ENCODE measurements at regions not wholly inside any gene's neighbourhood (a gene's known extent, or its start where the extent isn't known, plus 50 kb on each side); places are given as distances from the start of the nearest gene placed in this dataset.
"Not testable (repeated sequence)": the region's sequence is repeated elsewhere in the genome, so short reads cannot be mapped to it uniquely, and the experiment has no call there.

DNA sequence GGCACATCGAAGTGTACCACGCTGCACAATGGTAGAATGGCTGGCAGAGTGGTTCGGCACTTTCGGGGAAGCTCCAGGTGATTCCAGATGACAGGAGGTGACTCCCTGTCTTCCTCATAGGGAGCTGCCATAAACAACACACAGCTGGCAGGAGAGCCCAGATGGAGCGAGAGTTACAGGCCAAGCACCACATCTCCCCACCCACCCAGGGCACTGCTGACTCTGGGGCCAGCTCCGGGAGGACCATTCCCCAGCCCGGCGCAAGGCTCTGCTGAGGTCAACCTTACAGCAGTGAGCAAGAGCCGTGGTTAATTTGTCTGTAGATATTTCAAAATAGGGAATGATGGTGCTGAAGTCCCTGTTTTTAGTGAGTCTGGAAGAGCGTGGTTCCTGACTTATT is 78.8 kb upstream of the HMGXB4 start:
- Mint-ChIP-seq H3K4me3 (ENCODE audit: unreplicated experiment) (no peak overlapping the region), H3K36me3 (ENCODE audit: unreplicated experiment) (peaks cover 19% of the 10 kb centered on the region), H3K27ac (ENCODE audit: unreplicated experiment) (no peak overlapping the region), H3K4me1 (ENCODE audit: low read depth, unreplicated experiment) (no peaks in the 10 kb centered on the region), H3K27me3 (ENCODE audit: unreplicated experiment) (peaks cover 2% of the 10 kb centered on the region), H3K9me3 (ENCODE audit: unreplicated experiment) (no peaks in the 10 kb centered on the region)
- TF ChIP-seq, protein P1, sequence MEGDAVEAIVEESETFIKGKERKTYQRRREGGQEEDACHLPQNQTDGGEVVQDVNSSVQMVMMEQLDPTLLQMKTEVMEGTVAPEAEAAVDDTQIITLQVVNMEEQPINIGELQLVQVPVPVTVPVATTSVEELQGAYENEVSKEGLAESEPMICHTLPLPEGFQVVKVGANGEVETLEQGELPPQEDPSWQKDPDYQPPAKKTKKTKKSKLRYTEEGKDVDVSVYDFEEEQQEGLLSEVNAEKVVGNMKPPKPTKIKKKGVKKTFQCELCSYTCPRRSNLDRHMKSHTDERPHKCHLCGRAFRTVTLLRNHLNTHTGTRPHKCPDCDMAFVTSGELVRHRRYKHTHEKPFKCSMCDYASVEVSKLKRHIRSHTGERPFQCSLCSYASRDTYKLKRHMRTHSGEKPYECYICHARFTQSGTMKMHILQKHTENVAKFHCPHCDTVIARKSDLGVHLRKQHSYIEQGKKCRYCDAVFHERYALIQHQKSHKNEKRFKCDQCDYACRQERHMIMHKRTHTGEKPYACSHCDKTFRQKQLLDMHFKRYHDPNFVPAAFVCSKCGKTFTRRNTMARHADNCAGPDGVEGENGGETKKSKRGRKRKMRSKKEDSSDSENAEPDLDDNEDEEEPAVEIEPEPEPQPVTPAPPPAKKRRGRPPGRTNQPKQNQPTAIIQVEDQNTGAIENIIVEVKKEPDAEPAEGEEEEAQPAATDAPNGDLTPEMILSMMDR (IDR thresholded peaks at IDR 0.05; ENCODE audit: partially characterized antibody, unreplicated experiment) = no peak
- DNase-seq = no peak

DNA sequence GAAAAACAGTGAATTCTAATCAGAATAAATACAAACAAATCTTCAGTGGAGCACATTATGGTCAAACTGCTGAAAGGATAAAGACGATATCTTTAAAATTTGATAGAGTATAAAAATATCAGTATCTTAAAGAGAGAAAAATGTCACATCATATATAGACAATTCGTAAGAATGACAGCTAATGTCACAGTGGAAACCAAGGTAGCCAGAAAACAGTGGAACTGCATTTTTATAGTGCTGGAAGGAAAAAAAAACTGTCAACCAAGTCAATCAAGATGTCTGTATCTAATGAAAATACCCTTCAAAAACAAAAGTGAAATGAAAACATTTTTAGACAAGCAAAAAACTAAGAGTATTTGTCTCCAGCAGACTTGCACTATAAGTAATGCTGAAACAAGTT is 73.4 kb upstream of the HMGXB4 start:
- Mint-ChIP-seq H3K4me3 (ENCODE audit: unreplicated experiment) (no peak overlapping the region), H3K9me3 (ENCODE audit: unreplicated experiment) (no peaks in the 10 kb centered on the region), H3K27me3 (ENCODE audit: unreplicated experiment) (no peaks in the 10 kb centered on the region), H3K36me3 (ENCODE audit: unreplicated experiment) (peaks cover under 1% of the 10 kb centered on the region), H3K27ac (ENCODE audit: unreplicated experiment) (no peak overlapping the region), H3K4me1 (ENCODE audit: low read depth, unreplicated experiment) (no peaks in the 10 kb centered on the region)
- TF ChIP-seq, protein P1 (IDR thresholded peaks at IDR 0.05; ENCODE audit: partially characterized antibody, unreplicated experiment) = no peak
- no peak for DNase-seq

DNA sequence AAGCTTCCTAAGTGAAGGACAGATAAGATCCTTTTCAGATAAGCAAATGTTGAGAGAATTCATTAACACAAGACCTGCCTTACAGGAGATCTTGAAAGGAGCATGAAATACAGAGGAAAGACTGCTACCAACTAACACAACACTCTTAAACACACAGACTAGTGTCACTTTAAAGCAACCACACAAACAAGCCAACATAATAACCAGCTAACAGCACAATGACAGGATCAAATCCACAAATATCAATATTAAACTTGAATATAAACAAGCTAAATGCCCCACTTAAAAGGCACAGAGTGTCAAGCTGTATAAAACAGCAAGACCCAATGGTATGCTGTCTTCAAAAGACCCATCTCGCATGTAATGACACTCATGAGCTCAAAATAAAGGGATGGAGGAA is 70.8 kb upstream of the HMGXB4 start:
- peaks cover 17% of the 10 kb centered on the region for H3K36me3 Mint-ChIP-seq (ENCODE audit: unreplicated experiment)
- DNase-seq = no peak
- no peak overlapping the region for H3K27ac Mint-ChIP-seq (ENCODE audit: unreplicated experiment)
- TF ChIP-seq, protein P1 (IDR thresholded peaks at IDR 0.05; ENCODE audit: partially characterized antibody, unreplicated experiment) = no peak
- H3K9me3 Mint-ChIP-seq (ENCODE audit: unreplicated experiment) = peaks cover 10% of the 10 kb centered on the region
- no peaks in the 10 kb centered on the region for H3K27me3 Mint-ChIP-seq (ENCODE audit: unreplicated experiment)
- no peak overlapping the region for H3K4me3 Mint-ChIP-seq (ENCODE audit: unreplicated experiment)
- no peaks in the 10 kb centered on the region for H3K4me1 Mint-ChIP-seq (ENCODE audit: low read depth, unreplicated experiment)

DNA sequence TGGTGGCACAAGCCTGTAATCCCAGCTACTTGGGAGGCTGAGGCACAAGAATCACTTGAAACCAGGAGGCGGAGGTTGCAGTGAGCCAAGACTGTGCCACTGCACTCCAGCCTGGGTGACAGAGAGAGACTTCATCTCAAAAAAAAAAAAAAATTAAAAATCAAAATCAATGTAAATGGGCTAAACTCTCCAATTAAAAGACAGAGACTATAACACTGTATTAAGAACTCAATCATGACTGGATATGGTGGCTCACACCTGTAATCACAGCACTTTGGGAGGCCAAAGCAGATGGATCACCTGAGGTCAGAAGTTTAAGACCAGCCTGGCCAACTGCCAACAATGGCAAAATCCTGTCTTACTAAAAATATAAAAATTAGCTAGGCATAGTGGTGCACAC is 68.4 kb upstream of the HMGXB4 start:
- not testable (repeated sequence) for H3K4me1 Mint-ChIP-seq (ENCODE audit: low read depth, unreplicated experiment); DNase-seq; H3K27me3 Mint-ChIP-seq (ENCODE audit: unreplicated experiment); H3K27ac Mint-ChIP-seq (ENCODE audit: unreplicated experiment); H3K4me3 Mint-ChIP-seq (ENCODE audit: unreplicated experiment)
- H3K36me3 Mint-ChIP-seq (ENCODE audit: unreplicated experiment) = peaks cover 17% of the 10 kb centered on the region
- peaks cover 10% of the 10 kb centered on the region for H3K9me3 Mint-ChIP-seq (ENCODE audit: unreplicated experiment)

DNA sequence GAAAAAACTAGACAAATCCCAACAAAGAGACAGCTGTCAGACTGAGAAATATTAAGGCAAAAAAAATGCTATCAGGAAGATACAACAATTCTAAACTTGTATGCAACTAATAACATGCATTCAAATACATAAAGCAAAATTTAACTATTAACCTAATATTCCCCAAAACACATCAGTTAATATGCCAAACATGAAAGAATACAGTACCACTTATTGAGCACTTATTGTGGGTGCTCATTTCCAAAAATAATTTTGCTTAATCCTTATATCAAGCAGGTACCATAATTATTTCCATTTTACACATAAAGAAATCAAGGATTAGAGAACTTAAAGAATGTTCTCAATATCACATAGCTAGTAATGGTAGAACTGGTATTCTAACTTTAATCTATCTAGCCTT is 67.7 kb upstream of the HMGXB4 start:
- Mint-ChIP-seq H3K27ac (ENCODE audit: unreplicated experiment) (no peak overlapping the region), H3K4me1 (ENCODE audit: low read depth, unreplicated experiment) (no peaks in the 10 kb centered on the region), H3K27me3 (ENCODE audit: unreplicated experiment) (peaks cover 2% of the 10 kb centered on the region), H3K4me3 (ENCODE audit: unreplicated experiment) (no peak overlapping the region), H3K9me3 (ENCODE audit: unreplicated experiment) (peaks cover 10% of the 10 kb centered on the region), H3K36me3 (ENCODE audit: unreplicated experiment) (peaks cover 17% of the 10 kb centered on the region)
- TF ChIP-seq, protein P1 (IDR thresholded peaks at IDR 0.05; ENCODE audit: partially characterized antibody, unreplicated experiment) = no peak
- no peak for DNase-seq

DNA sequence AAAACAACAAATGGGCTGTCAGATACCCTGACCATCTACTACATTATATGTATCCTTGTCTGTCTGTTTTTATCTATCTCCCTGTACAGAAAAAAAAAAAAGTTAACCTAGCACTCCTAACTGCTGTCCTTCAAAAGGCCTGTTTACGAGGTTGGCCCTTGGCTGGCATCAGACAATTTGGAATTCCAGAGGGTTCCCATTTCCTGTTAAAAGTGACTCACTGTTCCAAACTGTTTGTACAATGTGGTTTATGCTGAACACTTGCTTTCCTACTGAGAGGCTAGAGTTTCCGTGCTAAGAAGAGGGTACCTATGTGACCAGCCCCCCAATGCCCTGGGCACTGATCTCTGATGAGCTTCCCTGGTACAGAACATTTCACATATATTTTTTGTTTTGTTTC is 65.9 kb upstream of the HMGXB4 start:
- TF ChIP-seq, protein P1 (IDR thresholded peaks at IDR 0.05; ENCODE audit: partially characterized antibody, unreplicated experiment) = no peak
- H3K27ac Mint-ChIP-seq (ENCODE audit: unreplicated experiment) = no peak overlapping the region
- peaks cover 2% of the 10 kb centered on the region for H3K27me3 Mint-ChIP-seq (ENCODE audit: unreplicated experiment)
- peaks cover 10% of the 10 kb centered on the region for H3K9me3 Mint-ChIP-seq (ENCODE audit: unreplicated experiment)
- H3K4me3 Mint-ChIP-seq (ENCODE audit: unreplicated experiment) = no peak overlapping the region
- H3K4me1 Mint-ChIP-seq (ENCODE audit: low read depth, unreplicated experiment) = no peaks in the 10 kb centered on the region
- peaks cover 21% of the 10 kb centered on the region for H3K36me3 Mint-ChIP-seq (ENCODE audit: unreplicated experiment)
- no peak for DNase-seq
